ENCODE measurements at regions not wholly inside any gene's neighbourhood (a gene's known extent, or its start where the extent isn't known, plus 50 kb on each side); places are given as distances from the start of the nearest gene placed in this dataset.

DNA sequence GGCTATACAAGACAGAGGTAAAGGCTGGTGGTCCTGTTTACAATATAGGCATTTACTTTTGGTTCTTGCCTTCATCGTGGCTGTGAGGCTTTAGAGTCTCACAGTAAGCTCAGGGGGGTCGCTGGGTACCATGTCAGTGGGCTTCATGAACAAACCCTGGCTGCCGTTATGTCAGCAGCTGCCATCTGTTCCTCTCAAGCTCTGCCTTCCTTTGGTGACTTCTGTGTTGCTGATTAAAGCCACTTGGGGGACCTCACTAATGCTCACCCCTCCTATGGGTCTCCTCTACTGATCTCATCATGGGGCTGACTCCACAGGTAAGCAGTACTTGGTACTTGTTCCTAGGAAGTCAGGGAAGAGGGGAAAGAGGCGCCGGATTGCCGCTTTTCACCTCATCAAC, 268.7 kb downstream of the TTC6 start:
- TF ChIP-seq, protein P1, sequence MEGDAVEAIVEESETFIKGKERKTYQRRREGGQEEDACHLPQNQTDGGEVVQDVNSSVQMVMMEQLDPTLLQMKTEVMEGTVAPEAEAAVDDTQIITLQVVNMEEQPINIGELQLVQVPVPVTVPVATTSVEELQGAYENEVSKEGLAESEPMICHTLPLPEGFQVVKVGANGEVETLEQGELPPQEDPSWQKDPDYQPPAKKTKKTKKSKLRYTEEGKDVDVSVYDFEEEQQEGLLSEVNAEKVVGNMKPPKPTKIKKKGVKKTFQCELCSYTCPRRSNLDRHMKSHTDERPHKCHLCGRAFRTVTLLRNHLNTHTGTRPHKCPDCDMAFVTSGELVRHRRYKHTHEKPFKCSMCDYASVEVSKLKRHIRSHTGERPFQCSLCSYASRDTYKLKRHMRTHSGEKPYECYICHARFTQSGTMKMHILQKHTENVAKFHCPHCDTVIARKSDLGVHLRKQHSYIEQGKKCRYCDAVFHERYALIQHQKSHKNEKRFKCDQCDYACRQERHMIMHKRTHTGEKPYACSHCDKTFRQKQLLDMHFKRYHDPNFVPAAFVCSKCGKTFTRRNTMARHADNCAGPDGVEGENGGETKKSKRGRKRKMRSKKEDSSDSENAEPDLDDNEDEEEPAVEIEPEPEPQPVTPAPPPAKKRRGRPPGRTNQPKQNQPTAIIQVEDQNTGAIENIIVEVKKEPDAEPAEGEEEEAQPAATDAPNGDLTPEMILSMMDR (IDR thresholded peaks at IDR 0.05), result no peak

DNA sequence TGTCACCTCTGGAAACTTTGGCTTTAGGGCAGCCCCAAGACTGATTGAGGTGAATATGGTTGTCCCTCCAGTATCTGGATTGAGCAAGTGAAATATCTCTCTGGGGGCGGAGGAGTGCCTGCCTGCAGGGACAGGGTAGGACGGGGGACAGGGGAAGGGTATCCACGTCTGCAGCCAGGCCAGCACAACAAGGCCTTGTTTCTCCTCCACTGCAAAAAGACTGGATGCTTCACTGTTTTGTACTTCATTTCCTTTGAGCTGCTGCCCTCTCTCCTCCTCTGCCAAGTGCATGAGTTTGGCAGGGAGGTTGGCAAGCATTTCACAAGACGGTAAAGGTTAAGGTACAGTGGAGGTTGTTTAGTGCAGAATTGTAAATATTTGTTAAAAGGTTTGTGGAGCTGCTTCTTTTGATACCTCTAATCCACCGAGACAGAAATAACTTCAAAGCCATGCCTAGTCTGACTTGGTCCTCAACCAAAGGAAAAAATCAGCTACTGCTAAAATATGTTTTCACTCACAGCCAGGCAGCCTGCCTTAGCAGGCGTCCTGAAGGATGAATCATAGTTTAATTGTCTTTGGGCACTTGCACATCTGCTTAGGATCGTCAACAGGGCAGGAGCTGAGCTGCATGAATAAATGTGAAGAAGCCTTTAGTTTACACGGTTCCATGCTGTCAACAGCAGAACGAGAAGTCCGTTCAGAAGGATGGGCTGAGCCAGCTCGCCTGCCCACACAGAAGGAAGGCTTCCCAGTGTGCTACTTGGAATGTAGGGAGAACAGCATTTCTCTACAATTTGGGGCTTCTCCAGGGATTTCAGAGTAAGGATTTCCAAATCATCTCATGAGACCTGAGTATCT, 269.7 kb downstream of the TTC6 start:
- Histone ChIP-seq H3K27ac (no peak overlapping the region), H3K9me3 (no peaks in the 10 kb centered on the region), H3K27me3 (no peaks in the 10 kb centered on the region), H3K4me3 (no peak overlapping the region), H3K36me3 (no peaks in the 10 kb centered on the region), H3K4me1 (no peaks in the 10 kb centered on the region)
- DNase-seq, result no peak
- intact Hi-C loops (cut with DNase I; ENCODE audit: low total_unique reads), result no loop called here
- TF ChIP-seq, protein P1 (IDR thresholded peaks at IDR 0.05), result no peak

More for the DNA sequence above, 268.7 kb downstream of the TTC6 start:
- no peak for DNase-seq
- intact Hi-C loops (cut with DNase I; ENCODE audit: low total_unique reads), result no loop called here
- H3K4me3 ChIP-seq, result no peak overlapping the region
- no peaks in the 10 kb centered on the region for H3K9me3 ChIP-seq
- H3K27ac ChIP-seq, result no peak overlapping the region
- H3K4me1 ChIP-seq, result no peaks in the 10 kb centered on the region
- H3K27me3 ChIP-seq, result no peaks in the 10 kb centered on the region
- H3K36me3 ChIP-seq, result no peaks in the 10 kb centered on the region

DNA sequence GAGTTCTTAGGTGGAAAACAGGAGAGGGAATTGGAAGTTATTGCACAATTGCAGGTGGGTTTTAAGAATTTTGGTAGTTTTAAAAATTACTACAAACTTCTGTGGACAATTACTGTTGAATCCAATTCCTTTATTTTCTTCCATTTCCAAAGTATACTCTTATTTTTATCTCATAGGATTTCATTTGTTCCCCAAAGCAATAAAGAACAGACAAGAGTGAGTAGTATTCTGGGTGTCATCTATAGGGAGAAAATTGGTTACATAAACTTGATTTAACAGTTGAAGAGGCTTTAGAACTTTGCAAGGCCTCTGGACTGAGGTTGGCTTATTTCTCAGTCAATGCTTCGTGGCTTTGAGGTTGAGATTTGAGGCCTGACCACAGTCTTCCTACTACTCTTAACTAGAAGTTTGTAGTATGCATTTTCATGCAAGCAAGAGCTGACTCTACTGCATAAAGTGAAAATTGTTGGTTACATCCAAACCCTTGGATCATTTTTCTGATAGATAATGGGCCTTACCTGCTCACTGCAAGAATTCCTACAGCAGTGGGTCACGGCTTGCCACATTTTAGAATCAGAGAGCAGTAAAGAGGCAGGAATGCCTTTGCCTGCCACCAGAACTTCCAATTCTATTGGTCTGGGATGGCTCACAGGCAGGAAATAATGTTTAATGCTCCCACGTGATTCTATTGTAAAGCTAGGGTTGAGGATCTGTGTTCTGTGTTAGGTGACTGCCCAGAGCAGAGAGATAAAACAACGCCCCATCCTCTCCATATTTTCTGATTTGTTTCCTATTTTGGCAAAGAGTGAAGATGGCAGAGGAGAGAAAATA, 270.5 kb downstream of the TTC6 start:
- Histone ChIP-seq H3K27ac (no peak overlapping the region), H3K4me1 (no peaks in the 10 kb centered on the region), H3K4me3 (no peak overlapping the region), H3K36me3 (no peaks in the 10 kb centered on the region), H3K27me3 (no peaks in the 10 kb centered on the region), H3K9me3 (no peaks in the 10 kb centered on the region)
- intact Hi-C loops (cut with DNase I; ENCODE audit: low total_unique reads), result no loop called here
- TF ChIP-seq, protein P1 (IDR thresholded peaks at IDR 0.05), result no peak
- no peak for DNase-seq

DNA sequence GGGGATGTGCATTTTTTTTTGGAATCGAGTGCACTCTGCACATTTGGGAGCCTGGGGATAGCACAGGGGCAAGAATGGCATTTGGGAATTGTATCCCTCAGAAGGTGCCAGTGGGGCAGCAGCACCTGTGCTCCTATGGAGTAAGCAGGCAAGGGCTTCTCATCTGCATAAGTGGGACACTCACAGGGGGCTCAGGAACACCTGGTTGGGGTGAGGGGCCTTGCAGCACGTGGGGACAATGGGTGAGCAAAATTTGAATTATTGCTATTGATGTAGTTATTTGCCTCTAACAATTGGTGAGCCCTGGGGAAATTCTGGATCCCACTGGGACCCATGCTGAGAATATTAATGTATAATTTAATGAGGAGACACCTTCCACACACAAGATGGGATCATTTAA, 274.2 kb downstream of the TTC6 start:
- Histone ChIP-seq H3K4me3 (no peak overlapping the region), H3K27me3 (no peaks in the 10 kb centered on the region), H3K36me3 (no peaks in the 10 kb centered on the region), H3K9me3 (no peaks in the 10 kb centered on the region), H3K27ac (no peak overlapping the region), H3K4me1 (peaks cover 0 to under 1% (median 0%) of the 10 kb centered on the region in 4 donors)
- intact Hi-C loops (cut with DNase I; ENCODE audit: low total_unique reads), result loop anchor here (5.0 kb wide), 1 partner anchor 157 kb away; no protein-coding TSS in a partner anchor
- DNase-seq, result no peak
- TF ChIP-seq, protein P1 (IDR thresholded peaks at IDR 0.05), result no peak

DNA sequence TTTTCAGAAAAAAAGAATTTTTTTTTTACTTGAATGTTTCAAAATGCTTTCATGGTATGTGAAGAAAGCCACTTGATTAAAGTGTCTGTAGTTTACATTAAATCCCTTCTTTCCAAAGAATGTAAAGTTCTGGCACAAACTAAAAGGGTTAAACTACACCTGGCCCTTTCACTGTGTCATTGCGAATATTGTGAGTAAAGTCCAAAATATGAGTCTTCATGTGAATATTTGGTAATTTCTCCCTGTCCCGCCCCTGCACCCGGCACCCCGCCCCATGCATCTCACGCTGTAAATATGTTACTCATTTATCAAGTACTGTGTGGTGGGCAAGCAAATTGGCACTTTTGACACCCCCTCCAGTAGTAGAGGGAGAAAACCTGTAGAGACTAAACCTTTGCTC, 274.7 kb downstream of the TTC6 start:
- intact Hi-C loops (cut with DNase I; ENCODE audit: low total_unique reads), result loop anchor here (5.0 kb wide), 1 partner anchor 158 kb away; no protein-coding TSS in a partner anchor
- Histone ChIP-seq H3K27ac (no peak overlapping the region), H3K27me3 (no peaks in the 10 kb centered on the region), H3K4me3 (no peak overlapping the region), H3K36me3 (no peaks in the 10 kb centered on the region), H3K9me3 (no peaks in the 10 kb centered on the region), H3K4me1 (peaks cover 0 to 3% (median 0%) of the 10 kb centered on the region in 4 donors)
- DNase-seq, result no peak
- TF ChIP-seq, protein P1 (IDR thresholded peaks at IDR 0.05), result no peak

Measured in tibial artery (tissue), 4 donors.